GM10266 (cell line): ENCODE measurements at regions not wholly inside any gene's neighbourhood (a gene's known extent, or its start where the extent isn't known, plus 50 kb on each side); places are given as distances from the start of the nearest gene placed in this dataset.

Experiments used
- DNase-seq: peaks from one replicate; pipeline ENCODE4 v3.0.0; 2012; ENCODE audit errors: extremely low spot score
- CTCF ChIP-seq: IDR thresholded peaks from 2 replicates; pipeline ENCODE4 v1.5.1; 2012; ENCODE audit warnings: mild to moderate bottlenecking, low read depth; ENCODE audit not compliant: control insufficient read depth, insufficient read depth; ENCODE audit errors: missing control alignments

- DNase-seq, result no peak
- no peak for TF ChIP-seq CTCF
These were observed 107.3 kb downstream of the NTMT2 start for GRCh38 chr1:170252851-170253579.

GRCh38 chr1:170254371-170254770 is 108.6 kb downstream of the NTMT2 start:
- DNase-seq, result no peak
- TF ChIP-seq CTCF, result no peak

- no peak for TF ChIP-seq CTCF
- DNase-seq, result no peak
These were observed 115.9 kb downstream of the NTMT2 start for GRCh38 chr1:170261669-170262068.

DNA sequence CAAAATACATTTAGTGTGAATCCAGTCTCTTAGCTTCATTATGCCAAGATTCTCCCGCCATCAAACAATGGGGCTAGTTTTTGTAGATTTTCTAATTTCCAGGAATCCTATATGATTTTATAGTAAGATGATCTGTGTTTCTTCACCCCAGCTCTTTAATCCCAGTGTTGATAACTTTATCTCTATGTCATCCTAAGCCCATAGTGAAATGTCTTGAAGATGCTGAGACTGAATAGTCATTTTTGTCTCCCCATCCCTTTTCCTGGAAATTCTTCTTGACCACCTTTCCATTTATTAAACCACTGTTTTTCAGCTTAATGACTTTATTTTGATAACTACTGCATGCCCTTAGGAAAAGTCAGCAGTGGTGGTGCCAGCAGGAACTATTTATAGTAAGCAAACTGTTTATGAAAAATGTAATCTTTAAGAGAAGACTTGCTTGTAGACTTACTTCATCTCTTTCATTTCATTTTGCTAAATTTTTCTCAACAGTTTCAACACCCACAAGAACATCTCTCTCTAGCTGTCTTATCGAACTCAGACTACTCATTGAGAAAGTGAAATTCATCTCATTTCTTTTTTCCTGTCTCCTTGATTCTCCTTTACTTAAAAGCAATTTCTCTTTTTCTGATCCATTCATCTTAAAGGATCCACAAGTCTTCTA is 116.6 kb downstream of the NTMT2 start:
- DNase-seq, result no peak
- no peak for TF ChIP-seq CTCF

DNA sequence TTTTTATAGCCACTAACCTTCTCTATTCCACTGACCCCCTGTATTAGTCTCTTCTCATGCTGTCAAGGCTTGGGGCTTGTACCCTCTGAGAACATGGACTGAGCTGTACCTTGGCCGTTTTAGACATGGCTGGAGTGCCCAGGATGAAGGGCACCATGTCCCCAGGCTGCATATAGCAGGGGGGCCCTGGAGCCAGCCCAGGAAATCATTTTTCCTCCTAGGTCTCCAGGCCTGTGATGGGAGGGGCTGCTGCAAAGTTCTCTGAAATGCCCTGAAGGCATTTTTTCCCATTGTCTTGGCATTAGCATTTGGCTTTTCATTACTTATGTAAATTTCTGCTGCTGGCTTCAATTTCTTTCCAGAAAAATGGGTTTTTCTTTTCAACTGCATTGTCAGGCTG is 119.5 kb downstream of the NTMT2 start:
- no peak for DNase-seq
- no peak for TF ChIP-seq CTCF

GRCh38 chr1:170267317-170267716 is 121.6 kb downstream of the NTMT2 start:
- TF ChIP-seq CTCF, result no peak
- DNase-seq, result no peak
